WTC11 (cell line): ENCODE measurements at regions not wholly inside any gene's neighbourhood (a gene's known extent, or its start where the extent isn't known, plus 50 kb on each side); places are given as distances from the start of the nearest gene placed in this dataset.

Experiments used
- ATAC-seq: fragments of 200-7000 bp; cut with Tn5 transposase; 2 replicates; pipeline ENCODE4 v1.10.0; 2021; ENCODE audit warnings: mild to moderate bottlenecking, moderate library complexity
- CTCF ChIA-PET: fragments of 300-600 bp; sonication (Branson Sonifier 250); formaldehyde crosslinking; loops from one replicate; lab custom pipeline; 2021; ENCODE audit warnings: antibody characterized with exemption; lab: Charles Lee
- POLR2A ChIA-PET: fragments of 350-600 bp; sonication (Branson Sonifier 250); formaldehyde crosslinking; loops from one replicate; lab custom pipeline; 2021; ENCODE audit warnings: antibody characterized with exemption; lab: Charles Lee
- DNase-seq: peaks from one replicate; pipeline ENCODE4 v3.0.0; 2021; ENCODE audit warnings: low spot score
- H3K27ac Mint-ChIP-seq: 2 replicates; pipeline ENCODE4 v1.8.0; 2021; ENCODE audit warnings: mixed read lengths
- H3K27me3 Mint-ChIP-seq: 2 replicates; pipeline ENCODE4 v1.8.0; 2021; ENCODE audit warnings: low read depth, mild to moderate bottlenecking, moderate library complexity, mixed read lengths
- H3K36me3 Mint-ChIP-seq: 2 replicates; pipeline ENCODE4 v1.8.0; 2021; ENCODE audit warnings: mixed read lengths
- H3K4me1 Mint-ChIP-seq: 2 replicates; pipeline ENCODE4 v1.8.0; 2022; ENCODE audit warnings: mixed read lengths
- H3K4me3 Mint-ChIP-seq: 2 replicates; pipeline ENCODE4 v1.8.0; 2021; ENCODE audit warnings: mild to moderate bottlenecking, moderate library complexity, mixed read lengths
- H3K9me3 Mint-ChIP-seq: 2 replicates; pipeline ENCODE4 v1.8.0; 2021; ENCODE audit warnings: mixed read lengths
- AR ChIP-seq: fragments of 250-450 bp; sonication (Bioruptor Pico); IDR thresholded peaks from 2 replicates; pipeline ENCODE4 v1.9.0; 2021; ENCODE audit warnings: mild to moderate bottlenecking
- ATF1 ChIP-seq: sonication (generic); formaldehyde crosslinking; IDR thresholded peaks from 2 replicates; pipeline ENCODE4 v1.8.1; 2023; ENCODE audit warnings: mild to moderate bottlenecking, moderate library complexity, missing genetic modification reagents
- E2F5 ChIP-seq: sonication (generic); formaldehyde crosslinking; IDR thresholded peaks from 2 replicates; pipeline ENCODE4 v1.8.1; 2022; ENCODE audit warnings: mild to moderate bottlenecking, moderate library complexity, missing genetic modification reagents
- GRHL2 ChIP-seq: fragments of 250-450 bp; sonication (Bioruptor Pico); IDR thresholded peaks from 2 replicates; pipeline ENCODE4 v1.8.0; 2022; ENCODE audit warnings: mild to moderate bottlenecking, moderate library complexity; ENCODE audit not compliant: insufficient replicate concordance, severe bottlenecking
- HMGA2 ChIP-seq: fragments of 250-450 bp; sonication (Bioruptor Pico); IDR thresholded peaks from 2 replicates; pipeline ENCODE4 v1.4.0; 2021; ENCODE audit warnings: mild to moderate bottlenecking, moderate library complexity
- NFATC4 ChIP-seq: fragments of 250-450 bp; sonication (Bioruptor Pico); IDR thresholded peaks from 2 replicates; pipeline ENCODE4 v1.9.0; 2021; ENCODE audit warnings: mild to moderate bottlenecking
- NFYB ChIP-seq: sonication (generic); formaldehyde crosslinking; conservative IDR thresholded peaks from 2 replicates; pipeline ENCODE4 v1.8.0; 2022; ENCODE audit warnings: low read depth, missing genetic modification reagents
- NR2C2 ChIP-seq: sonication (generic); formaldehyde crosslinking; IDR thresholded peaks from 2 replicates; pipeline ENCODE4 v1.8.0; 2022; ENCODE audit warnings: mild to moderate bottlenecking, missing genetic modification reagents
- NR3C1 ChIP-seq: sonication (generic); formaldehyde crosslinking; conservative IDR thresholded peaks from 2 replicates; pipeline ENCODE4 v1.8.1; 2023; ENCODE audit warnings: low read depth, mild to moderate bottlenecking, missing genetic modification reagents
- RORB ChIP-seq: fragments of 250-450 bp; sonication (Bioruptor Pico); IDR thresholded peaks from 2 replicates; pipeline ENCODE4 v1.9.0; 2021; ENCODE audit warnings: mild to moderate bottlenecking
- SMAD4 ChIP-seq: sonication (generic); formaldehyde crosslinking; IDR thresholded peaks from 2 replicates; pipeline ENCODE4 v1.8.0; 2022; ENCODE audit warnings: mild to moderate bottlenecking, missing genetic modification reagents
- STAT6 ChIP-seq: sonication (generic); formaldehyde crosslinking; conservative IDR thresholded peaks from 2 replicates; pipeline ENCODE4 v1.8.1; 2023; ENCODE audit warnings: mild to moderate bottlenecking, low read depth, missing genetic modification reagents, moderate library complexity
- TCF7 ChIP-seq: sonication (generic); formaldehyde crosslinking; IDR thresholded peaks from 2 replicates; pipeline ENCODE4 v1.8.0; 2022; ENCODE audit warnings: mild to moderate bottlenecking, low read depth, missing genetic modification reagents, moderate library complexity
- ZNF121 ChIP-seq: sonication (generic); formaldehyde crosslinking; IDR thresholded peaks from 2 replicates; pipeline ENCODE4 v1.8.0; 2023; ENCODE audit warnings: missing genetic modification reagents
- ZNF416 ChIP-seq: fragments of 250-450 bp; sonication (Bioruptor Pico); IDR thresholded peaks from 2 replicates; pipeline ENCODE4 v1.9.0; 2021; ENCODE audit warnings: mild to moderate bottlenecking, inconsistent platforms
- ZSCAN18 ChIP-seq: fragments of 250-450 bp; sonication (Bioruptor Pico); IDR thresholded peaks from 2 replicates; pipeline ENCODE4 v2.1.2; 2022; ENCODE audit warnings: mild to moderate bottlenecking, moderate library complexity
- TF ChIP-seq, protein P1 (sequence below): sonication (generic); formaldehyde crosslinking; IDR thresholded peaks from 2 replicates; pipeline ENCODE4 v1.8.1; 2023; ENCODE audit warnings: mild to moderate bottlenecking, missing genetic modification reagents, moderate library complexity
- TF ChIP-seq, protein P2 (sequence below): sonication (generic); formaldehyde crosslinking; IDR thresholded peaks from 2 replicates; pipeline ENCODE4 v1.8.0; 2022; ENCODE audit warnings: missing genetic modification reagents
- TF ChIP-seq, protein P3 (sequence below): sonication (generic); formaldehyde crosslinking; IDR thresholded peaks from 2 replicates; pipeline ENCODE4 v1.8.1; 2023; ENCODE audit warnings: mild to moderate bottlenecking, moderate library complexity, missing genetic modification reagents

GRCh38 chr6:140711019-140711613 is 1336.7 kb upstream of the CITED2 start:
- POLR2A ChIA-PET = no interaction called here
- no peak for ATAC-seq
- CTCF ChIA-PET = no interaction called here

More at GRCh38 chr6:140711019-140711613, 1336.7 kb upstream of the CITED2 start:
- H3K4me1 Mint-ChIP-seq = no peaks in the 10 kb centered on the region
- H3K36me3 Mint-ChIP-seq = no peaks in the 10 kb centered on the region
- DNase-seq = no peak
- no peak overlapping the region for H3K4me3 Mint-ChIP-seq
- no peaks in the 10 kb centered on the region for H3K27me3 Mint-ChIP-seq
- peaks cover 5% of the 10 kb centered on the region for H3K9me3 Mint-ChIP-seq
- H3K27ac Mint-ChIP-seq = no peak overlapping the region
- TF ChIP-seq HMGA2 (no peak), NR2C2 (CRISPR knock-in tag) (no peak), NFYB (CRISPR knock-in tag) (no peak), TCF7 (CRISPR knock-in tag) (no peak), STAT6 (CRISPR knock-in tag) (no peak), ZNF416 (CRISPR knock-in tag) (no peak), SMAD4 (CRISPR knock-in tag) (no peak), ATF1 (CRISPR knock-in tag) (no peak), NR3C1 (CRISPR knock-in tag) (no peak), ZNF121 (CRISPR knock-in tag) (no peak), ZSCAN18 (CRISPR knock-in tag) (no peak), AR (CRISPR knock-in tag) (no peak), RORB (CRISPR knock-in tag) (no peak), GRHL2 (no peak), E2F5 (CRISPR knock-in tag) (no peak), NFATC4 (CRISPR knock-in tag) (no peak)
- TF ChIP-seq, protein P1, sequence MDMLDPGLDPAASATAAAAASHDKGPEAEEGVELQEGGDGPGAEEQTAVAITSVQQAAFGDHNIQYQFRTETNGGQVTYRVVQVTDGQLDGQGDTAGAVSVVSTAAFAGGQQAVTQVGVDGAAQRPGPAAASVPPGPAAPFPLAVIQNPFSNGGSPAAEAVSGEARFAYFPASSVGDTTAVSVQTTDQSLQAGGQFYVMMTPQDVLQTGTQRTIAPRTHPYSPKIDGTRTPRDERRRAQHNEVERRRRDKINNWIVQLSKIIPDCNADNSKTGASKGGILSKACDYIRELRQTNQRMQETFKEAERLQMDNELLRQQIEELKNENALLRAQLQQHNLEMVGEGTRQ (CRISPR knock-in tag) = no peak
- TF ChIP-seq, protein P2, sequence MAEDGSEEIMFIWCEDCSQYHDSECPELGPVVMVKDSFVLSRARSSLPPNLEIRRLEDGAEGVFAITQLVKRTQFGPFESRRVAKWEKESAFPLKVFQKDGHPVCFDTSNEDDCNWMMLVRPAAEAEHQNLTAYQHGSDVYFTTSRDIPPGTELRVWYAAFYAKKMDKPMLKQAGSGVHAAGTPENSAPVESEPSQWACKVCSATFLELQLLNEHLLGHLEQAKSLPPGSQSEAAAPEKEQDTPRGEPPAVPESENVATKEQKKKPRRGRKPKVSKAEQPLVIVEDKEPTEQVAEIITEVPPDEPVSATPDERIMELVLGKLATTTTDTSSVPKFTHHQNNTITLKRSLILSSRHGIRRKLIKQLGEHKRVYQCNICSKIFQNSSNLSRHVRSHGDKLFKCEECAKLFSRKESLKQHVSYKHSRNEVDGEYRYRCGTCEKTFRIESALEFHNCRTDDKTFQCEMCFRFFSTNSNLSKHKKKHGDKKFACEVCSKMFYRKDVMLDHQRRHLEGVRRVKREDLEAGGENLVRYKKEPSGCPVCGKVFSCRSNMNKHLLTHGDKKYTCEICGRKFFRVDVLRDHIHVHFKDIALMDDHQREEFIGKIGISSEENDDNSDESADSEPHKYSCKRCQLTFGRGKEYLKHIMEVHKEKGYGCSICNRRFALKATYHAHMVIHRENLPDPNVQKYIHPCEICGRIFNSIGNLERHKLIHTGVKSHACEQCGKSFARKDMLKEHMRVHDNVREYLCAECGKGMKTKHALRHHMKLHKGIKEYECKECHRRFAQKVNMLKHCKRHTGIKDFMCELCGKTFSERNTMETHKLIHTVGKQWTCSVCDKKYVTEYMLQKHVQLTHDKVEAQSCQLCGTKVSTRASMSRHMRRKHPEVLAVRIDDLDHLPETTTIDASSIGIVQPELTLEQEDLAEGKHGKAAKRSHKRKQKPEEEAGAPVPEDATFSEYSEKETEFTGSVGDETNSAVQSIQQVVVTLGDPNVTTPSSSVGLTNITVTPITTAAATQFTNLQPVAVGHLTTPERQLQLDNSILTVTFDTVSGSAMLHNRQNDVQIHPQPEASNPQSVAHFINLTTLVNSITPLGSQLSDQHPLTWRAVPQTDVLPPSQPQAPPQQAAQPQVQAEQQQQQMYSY = no peak
- TF ChIP-seq, protein P3, sequence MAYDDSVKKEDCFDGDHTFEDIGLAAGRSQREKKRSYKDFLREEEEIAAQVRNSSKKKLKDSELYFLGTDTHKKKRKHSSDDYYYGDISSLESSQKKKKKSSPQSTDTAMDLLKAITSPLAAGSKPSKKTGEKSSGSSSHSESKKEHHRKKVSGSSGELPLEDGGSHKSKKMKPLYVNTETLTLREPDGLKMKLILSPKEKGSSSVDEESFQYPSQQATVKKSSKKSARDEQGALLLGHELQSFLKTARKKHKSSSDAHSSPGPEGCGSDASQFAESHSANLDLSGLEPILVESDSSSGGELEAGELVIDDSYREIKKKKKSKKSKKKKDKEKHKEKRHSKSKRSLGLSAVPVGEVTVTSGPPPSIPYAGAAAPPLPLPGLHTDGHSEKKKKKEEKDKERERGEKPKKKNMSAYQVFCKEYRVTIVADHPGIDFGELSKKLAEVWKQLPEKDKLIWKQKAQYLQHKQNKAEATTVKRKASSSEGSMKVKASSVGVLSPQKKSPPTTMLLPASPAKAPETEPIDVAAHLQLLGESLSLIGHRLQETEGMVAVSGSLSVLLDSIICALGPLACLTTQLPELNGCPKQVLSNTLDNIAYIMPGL (CRISPR knock-in tag) = no peak
